SH-SY5Y (cell line): ENCODE measurements at regions not wholly inside any gene's neighbourhood (a gene's known extent, or its start where the extent isn't known, plus 50 kb on each side); places are given as distances from the start of the nearest gene placed in this dataset.

Experiments
- GATA2 ChIP-seq: IDR thresholded peaks from 2 replicates; pipeline ENCODE4 v1.6.1; 2011; ENCODE audit warnings: mild to moderate bottlenecking, low read depth, low read length
- GATA3 ChIP-seq: IDR thresholded peaks from 2 replicates; pipeline ENCODE4 v1.6.1; 2011; ENCODE audit warnings: low read depth, mild to moderate bottlenecking, low read length, moderate library complexity

DNA sequence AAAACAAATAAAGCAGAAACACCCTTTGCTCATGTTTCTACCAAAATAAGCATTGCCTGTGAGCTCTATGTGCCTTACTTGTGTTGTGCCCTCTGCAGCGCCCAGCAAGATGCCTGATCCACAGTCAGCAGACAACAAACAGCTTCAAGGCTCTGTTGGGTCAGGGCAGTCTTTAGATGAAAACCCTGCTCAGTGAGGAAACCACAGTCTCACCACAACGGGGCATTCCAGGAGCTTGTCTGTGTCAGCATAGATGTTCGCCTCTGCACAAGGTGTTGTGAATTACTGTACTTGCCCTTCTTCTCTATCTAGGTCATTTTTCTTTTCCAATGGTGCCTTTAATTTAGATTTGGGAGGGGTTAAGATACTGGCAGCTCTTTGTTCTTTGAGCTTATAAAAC is 251.9 kb downstream of the COL4A1 start:
- TF ChIP-seq GATA3 (no peak), GATA2 (no peak)
